Iris pigment epithelial cell (primary cell): ENCODE measurements at regions not wholly inside any gene's neighbourhood (a gene's known extent, or its start where the extent isn't known, plus 50 kb on each side); places are given as distances from the start of the nearest gene placed in this dataset.
"Not testable (repeated sequence)": the region's sequence is repeated elsewhere in the genome, so short reads cannot be mapped to it uniquely, and the experiment has no call there.

Experiments used
- DNase-seq: peaks from one replicate; pipeline ENCODE4 v3.0.0-alpha.2; 2011; ENCODE audit warnings: low read depth

GRCh38 chr7:101679653-101680173, 50.6 kb upstream of the MYL10 start:
- not testable (repeated sequence) for DNase-seq

- no peak for DNase-seq
These were observed 51.5 kb upstream of the MYL10 start for GRCh38 chr7:101680406-101681145.

DNA sequence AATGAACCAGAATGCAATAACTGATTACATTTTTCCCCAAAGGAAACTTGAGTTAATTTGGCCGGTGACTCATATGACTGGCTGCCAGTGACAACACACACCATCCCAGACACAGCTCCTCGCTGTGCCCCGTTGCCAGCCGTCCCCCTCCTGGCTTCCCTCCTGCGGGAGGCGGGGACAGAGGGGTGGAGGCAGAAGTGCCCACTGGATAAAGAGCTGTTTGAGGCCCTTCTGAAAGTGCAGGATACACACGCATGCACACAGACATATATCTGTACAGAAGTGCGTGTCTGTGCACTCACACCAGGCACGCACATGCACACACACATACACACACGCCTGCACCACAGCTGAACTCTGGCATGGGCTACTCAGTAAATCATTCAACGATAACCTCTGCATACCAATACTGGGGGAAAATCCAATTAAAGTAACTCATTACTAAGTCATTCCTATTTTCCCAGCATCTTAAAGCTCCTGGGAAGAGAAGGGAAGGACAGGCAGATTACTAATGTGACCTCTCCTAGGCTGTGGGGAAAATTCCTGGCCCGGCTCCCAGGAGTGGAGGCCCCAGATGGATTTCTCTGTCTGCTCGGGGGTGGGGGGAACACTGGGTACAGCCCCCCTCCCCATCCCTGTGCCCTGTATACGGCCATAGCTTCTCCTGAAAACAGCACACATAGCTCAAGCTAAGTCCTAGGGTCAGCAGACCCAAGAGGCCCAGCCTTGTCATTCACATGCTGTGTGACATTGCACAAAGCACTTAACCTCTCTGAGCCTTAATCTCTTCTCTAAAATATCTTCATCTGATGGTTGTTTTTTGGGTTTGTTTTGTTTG, 52.3 kb upstream of the MYL10 start:
- DNase-seq: peak; percentile 66

GRCh38 chr7:101684983-101685330, 55.9 kb upstream of the MYL10 start:
- no peak for DNase-seq

- DNase-seq: no peak
These were observed 56.9 kb upstream of the MYL10 start for GRCh38 chr7:101686030-101686429.

- DNase-seq: no peak
These were observed 58.0 kb upstream of the MYL10 start for GRCh38 chr7:101687081-101687480.

- DNase-seq: no peak
These were observed 58.7 kb upstream of the MYL10 start for GRCh38 chr7:101687791-101688182.

- peak; percentile 41 for DNase-seq
These were observed 59.2 kb upstream of the MYL10 start for GRCh38 chr7:101688183-101688831.

GRCh38 chr7:101688995-101689907, 60.2 kb upstream of the MYL10 start:
- no peak for DNase-seq

DNA sequence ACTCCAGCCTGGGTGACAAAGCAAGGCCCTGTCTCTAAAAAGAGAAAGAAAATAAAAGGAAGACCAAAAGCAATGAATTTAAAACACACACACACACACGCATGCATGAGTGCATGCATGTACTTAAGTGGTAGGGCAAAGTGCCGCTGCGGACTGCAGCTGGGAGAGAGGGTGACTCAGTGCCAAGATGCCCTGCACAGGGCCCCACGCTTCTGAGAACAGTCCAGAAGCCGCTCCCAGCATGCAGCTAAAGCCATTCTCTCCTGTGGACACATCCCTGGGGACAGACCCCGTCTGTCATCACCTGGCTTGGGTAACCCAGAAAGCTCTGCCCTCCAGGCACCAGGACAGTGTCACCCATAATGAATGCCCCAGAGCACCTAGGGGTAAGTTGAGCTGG, 61.0 kb upstream of the MYL10 start:
- DNase-seq: peak; percentile 20

DNA sequence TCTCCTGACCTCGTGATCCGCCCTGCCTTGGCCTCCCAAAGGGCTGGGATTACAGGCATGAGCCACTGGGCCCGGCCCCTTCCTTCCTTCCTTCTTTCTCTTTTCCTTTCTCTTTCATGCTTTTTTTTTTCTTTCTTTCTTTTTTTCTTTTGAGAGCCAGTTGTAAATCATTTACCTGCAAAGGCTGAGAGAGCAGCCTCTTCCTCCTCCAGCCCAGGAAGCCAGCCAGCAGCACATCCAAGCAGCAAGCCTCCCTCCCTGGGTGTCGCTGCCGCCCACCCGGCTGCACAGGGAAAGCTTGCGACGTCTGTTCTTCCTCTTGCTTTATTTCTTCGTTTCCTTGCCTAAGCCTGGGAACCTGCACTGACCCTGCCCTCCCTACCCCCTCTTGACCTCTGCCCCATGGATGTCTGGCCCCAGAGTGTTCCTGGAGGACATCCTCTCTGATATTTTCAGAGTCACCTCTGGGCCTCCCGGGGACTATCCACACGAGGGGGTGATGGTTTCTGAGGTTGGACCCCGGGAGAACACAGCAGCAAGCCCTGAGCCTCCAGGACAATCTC, 62.8 kb upstream of the MYL10 start:
- DNase-seq: no peak

GRCh38 chr7:101693498-101694091, 64.5 kb upstream of the MYL10 start:
- no peak for DNase-seq

- DNase-seq: no peak
These were observed 69.9 kb upstream of the MYL10 start for GRCh38 chr7:101698964-101699363.

GRCh38 chr7:101699399-101699798, 70.3 kb upstream of the MYL10 start:
- no peak for DNase-seq

- no peak for DNase-seq
These were observed 71.1 kb upstream of the MYL10 start for GRCh38 chr7:101699881-101700823.

DNA sequence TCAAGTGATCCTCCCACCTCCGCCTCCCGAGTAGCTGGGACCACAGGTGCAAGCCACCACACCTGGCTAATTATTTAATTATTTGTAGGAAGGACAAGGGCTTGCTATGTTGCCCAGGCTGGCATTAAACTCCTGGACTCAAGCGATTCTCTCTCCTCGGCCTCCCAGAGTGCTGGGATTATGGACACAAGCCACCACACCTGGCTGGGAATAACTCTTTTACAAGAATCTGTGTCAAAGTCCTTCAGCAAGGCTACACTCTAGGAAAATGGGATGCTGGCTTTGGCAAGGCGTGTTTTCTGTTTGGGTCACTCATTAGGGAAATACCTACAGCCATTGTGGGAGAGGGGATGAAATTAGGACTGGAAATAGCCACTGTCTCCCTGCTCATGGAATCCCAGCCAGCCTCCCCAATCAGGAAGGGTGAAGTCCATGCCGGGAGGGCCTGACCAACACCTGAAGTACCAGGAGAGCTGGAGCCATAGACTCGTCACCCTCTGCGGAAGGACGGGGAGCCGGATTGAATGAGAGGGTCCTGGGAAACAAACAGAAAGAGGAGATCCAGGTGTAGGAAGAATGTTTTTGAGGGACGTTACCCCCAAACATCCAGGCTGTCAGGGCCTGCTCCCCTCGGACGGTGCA, 72.2 kb upstream of the MYL10 start:
- no peak for DNase-seq

DNA sequence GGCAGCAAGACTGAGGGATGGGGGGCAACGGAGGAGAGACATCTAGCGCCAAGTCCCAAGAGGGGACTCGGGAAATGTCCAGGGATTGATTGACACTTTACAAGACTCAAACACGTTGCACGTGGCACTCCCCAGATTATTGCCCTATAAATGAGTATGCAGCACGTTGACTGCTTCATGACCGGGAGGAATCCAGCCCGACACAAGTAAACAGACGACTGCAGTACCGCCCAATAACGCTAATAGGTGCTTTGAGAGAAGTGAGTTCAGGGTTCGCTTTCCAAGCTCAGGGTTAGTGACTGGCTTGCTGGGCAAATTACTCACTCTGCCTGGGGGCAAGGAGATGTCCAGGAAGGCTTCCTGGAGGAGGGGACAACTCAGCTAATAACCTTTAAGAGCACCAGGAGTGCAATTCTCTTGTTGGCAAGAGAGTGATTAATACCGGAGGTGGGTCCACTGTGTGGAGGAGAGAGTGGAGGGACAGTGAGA, 73.3 kb upstream of the MYL10 start:
- no peak for DNase-seq

- no peak for DNase-seq
These were observed 76.2 kb upstream of the MYL10 start for GRCh38 chr7:101705331-101705730.

GRCh38 chr7:101707587-101707986, 78.5 kb upstream of the MYL10 start:
- DNase-seq: no peak
